CD14-positive monocyte (primary cell): ENCODE measurements at regions not wholly inside any gene's neighbourhood (a gene's known extent, or its start where the extent isn't known, plus 50 kb on each side); places are given as distances from the start of the nearest gene placed in this dataset.

Experiments used
- DNase-seq, 3 donors: peaks; one replicate each; pipeline ENCODE4 v3.0.0-alpha.2; 2011 to 2022
- H2AFZ ChIP-seq: 2 replicates; pipeline ENCODE4 v1.6.0; 2012; ENCODE audit warnings: mild to moderate bottlenecking, low read depth, low read length, inconsistent platforms; ENCODE audit not compliant: insufficient read depth, poor library complexity, severe bottlenecking
- H3K27ac ChIP-seq, 2 donors: 1 replicate in 1 of 2; 2 replicates in 1 of 2; pipeline ENCODE4 v1.5.1; 2012 to 2013; ENCODE audit warnings: low read length in 2 of 2, control low read depth in 1 of 2, inconsistent platforms in 1 of 2, low read depth in 1 of 2, mild to moderate bottlenecking in 1 of 2
- H3K27me3 ChIP-seq, 2 donors: one replicate each; pipeline versions ENCODE4 v1.6.0 to v1.6.1; 2011 to 2013; ENCODE audit warnings: low read length in 2 of 2; ENCODE audit not compliant: control insufficient read depth in 2 of 2, insufficient read depth in 2 of 2
- H3K36me3 ChIP-seq, 2 donors: replicated peaks in 1 of 2; 1 replicate in 1 of 2; 2 replicates in 1 of 2; pipeline versions ENCODE4 v1.5.1 to v1.6.1; 2012 to 2013; ENCODE audit warnings: low read length in 2 of 2, control low read depth in 1 of 2, inconsistent platforms in 1 of 2, mild to moderate bottlenecking in 1 of 2; ENCODE audit not compliant: insufficient read depth in 2 of 2, control insufficient read depth in 1 of 2
- H3K4me1 ChIP-seq, 2 donors: 1 replicate in 1 of 2; 2 replicates in 1 of 2; pipeline versions ENCODE4 v1.5.1 to v1.6.1; 2012 to 2013; ENCODE audit warnings: low read length in 2 of 2, control low read depth in 1 of 2, inconsistent platforms in 1 of 2, mild to moderate bottlenecking in 1 of 2, moderate library complexity in 1 of 2; ENCODE audit not compliant: insufficient read depth in 2 of 2, control insufficient read depth in 1 of 2
- H3K4me2 ChIP-seq: replicated peaks from 2 replicates; pipeline ENCODE3; 2012; ENCODE audit warnings: low read length, moderate library complexity, mild to moderate bottlenecking; ENCODE audit not compliant: poor library complexity, severe bottlenecking; ENCODE audit errors: extremely low read depth
- H3K4me3 ChIP-seq, 3 experiments: fragments of 200-600 bp in 1 of 3; sonication (generic) in 1 of 3; replicated peaks in 1 of 3; 1 replicate in 2 of 3; 2 replicates in 1 of 3; pipeline ENCODE4 v1.5.1; 2011 to 2013; ENCODE audit warnings: low read length in 3 of 3, mild to moderate bottlenecking in 3 of 3, control low read depth in 2 of 3, low read depth in 2 of 3, inconsistent platforms in 1 of 3, moderate library complexity in 1 of 3
- H3K79me2 ChIP-seq: 2 replicates; pipeline ENCODE4 v1.6.0; 2012; ENCODE audit warnings: mild to moderate bottlenecking, control low read depth, inconsistent platforms, low read length, moderate library complexity; ENCODE audit not compliant: insufficient read depth
- H3K9ac ChIP-seq: 2 replicates; pipeline ENCODE4 v1.6.0; 2017; ENCODE audit warnings: low read length, mild to moderate bottlenecking; ENCODE audit not compliant: insufficient read depth, poor library complexity, severe bottlenecking
- H3K9me3 ChIP-seq, 2 donors: replicated peaks in 1 of 2; 1 replicate in 1 of 2; 2 replicates in 1 of 2; pipeline versions ENCODE4 v1.5.1 to v1.6.1; 2012 to 2013; ENCODE audit warnings: low read length in 2 of 2, control low read depth in 1 of 2; ENCODE audit not compliant: control insufficient read depth in 1 of 2, insufficient read depth in 1 of 2
- H4K20me1 ChIP-seq: 2 replicates; pipeline ENCODE4 v1.6.0; 2012; ENCODE audit warnings: mild to moderate bottlenecking, low read length, control low read depth, moderate library complexity; ENCODE audit not compliant: insufficient read depth
- H3K27ac Mint-ChIP-seq, 7 donors: one replicate each; pipeline ENCODE4 v1.8.0; 2020; ENCODE audit warnings: mild to moderate bottlenecking in 7 of 7, mixed read lengths in 7 of 7, moderate library complexity in 6 of 7, inconsistent platforms in 2 of 7
- H3K27me3 Mint-ChIP-seq, 3 donors: one replicate each; pipeline ENCODE4 v1.8.0; 2021 to 2022; ENCODE audit warnings: low read depth in 3 of 3, mild to moderate bottlenecking in 3 of 3, mixed read lengths in 3 of 3, moderate library complexity in 3 of 3, inconsistent platforms in 1 of 3
- H3K36me3 Mint-ChIP-seq, 2 donors: one replicate each; pipeline ENCODE4 v1.8.0; 2020; ENCODE audit warnings: mixed read lengths in 2 of 2, inconsistent platforms in 1 of 2, mild to moderate bottlenecking in 1 of 2
- H3K4me1 Mint-ChIP-seq: one replicate; pipeline ENCODE4 v1.8.0; 2020; ENCODE audit warnings: mild to moderate bottlenecking, mixed read lengths
- H3K4me3 Mint-ChIP-seq, 2 donors: one replicate each; pipeline ENCODE4 v1.8.0; 2020; ENCODE audit warnings: mild to moderate bottlenecking in 2 of 2, mixed read lengths in 2 of 2, moderate library complexity in 1 of 2
- H3K9me3 Mint-ChIP-seq, 7 donors: one replicate each; pipeline ENCODE4 v1.8.0; 2020 to 2022; ENCODE audit warnings: mixed read lengths in 7 of 7, mild to moderate bottlenecking in 6 of 7, moderate library complexity in 6 of 7, inconsistent platforms in 2 of 7
- CTCF ChIP-seq: fragments of 200-600 bp; IDR thresholded peaks from one replicate; pipeline ENCODE4 v1.8.0; 2022; ENCODE audit warnings: antibody characterized with exemption, mild to moderate bottlenecking
- WGBS: methylation state at CpG from one replicate; pipeline ENCODE4 v1.1.5; 2013; ENCODE audit warnings: missing lambda C conversion rate; ENCODE audit not compliant: insufficient coverage; 5-methylcytosine and 5-hydroxymethylcytosine counted together
- intact Hi-C, 2 donors: fragments of 100-400 bp; cut with micrococcal nuclease; formaldehyde crosslinking; loops; one replicate each; pipeline versions ENCODE4 v1.15.0 to v1.15.1; 2023

GRCh38 chr6:156359912-156360311 lies 417.3 kb upstream of the ARID1B start:
- TF ChIP-seq CTCF: no peak
- no peak overlapping the region for H3K27ac Mint-ChIP-seq

GRCh38 chr6:156352861-156353260 lies 424.3 kb upstream of the ARID1B start:
- H3K9me3 Mint-ChIP-seq: peaks cover 6 to 13% (median 9%) of the 10 kb centered on the region in 7 donors
- DNase-seq: no peak
- H2AFZ ChIP-seq: no peak overlapping the region
- H3K9me3 ChIP-seq: no peaks in the 10 kb centered on the region
- no peak overlapping the region for H3K4me2 ChIP-seq
- H3K4me1 Mint-ChIP-seq: peaks cover 14% of the 10 kb centered on the region
- H3K4me1 ChIP-seq: peaks cover 13% of the 10 kb centered on the region in 2 donors
- H3K36me3 ChIP-seq: no peaks in the 10 kb centered on the region
- TF ChIP-seq CTCF: no peak
- H3K4me3 ChIP-seq: no peak overlapping the region
- H4K20me1 ChIP-seq: no peaks in the 10 kb centered on the region
- H3K79me2 ChIP-seq: no peaks in the 10 kb centered on the region
- H3K4me3 Mint-ChIP-seq: no peak overlapping the region
- no peak overlapping the region for H3K27ac Mint-ChIP-seq
- no peaks in the 10 kb centered on the region for H3K27me3 ChIP-seq
- H3K27me3 Mint-ChIP-seq: peaks cover 0 to 3% (median 2%) of the 10 kb centered on the region in 3 donors
- H3K27ac ChIP-seq: no peak overlapping the region
- no peaks in the 10 kb centered on the region for H3K36me3 Mint-ChIP-seq
- no peak overlapping the region for H3K9ac ChIP-seq
- intact Hi-C loops: no loop called here

More at GRCh38 chr6:156359912-156360311, 417.3 kb upstream of the ARID1B start:
- Histone ChIP-seq H2AFZ (no peak overlapping the region), H4K20me1 (no peaks in the 10 kb centered on the region), H3K9ac (no peak overlapping the region), H3K4me3 (no peak overlapping the region), H3K4me1 (no peaks in the 10 kb centered on the region), H3K9me3 (peaks cover 0 to 13% of the 10 kb centered on the region in 2 donors), H3K27ac (no peak overlapping the region), H3K4me2 (no peak overlapping the region), H3K79me2 (no peaks in the 10 kb centered on the region), H3K36me3 (no peaks in the 10 kb centered on the region), H3K27me3 (no peaks in the 10 kb centered on the region)
- H3K36me3 Mint-ChIP-seq: no peaks in the 10 kb centered on the region
- intact Hi-C loops: no loop called here
- H3K4me1 Mint-ChIP-seq: no peaks in the 10 kb centered on the region
- H3K4me3 Mint-ChIP-seq: no peak overlapping the region
- DNase-seq: no peak
- H3K27me3 Mint-ChIP-seq: peaks cover 0 to 2% (median 0%) of the 10 kb centered on the region in 3 donors
- peaks cover 10 to 29% (median 24%) of the 10 kb centered on the region in 7 donors for H3K9me3 Mint-ChIP-seq
- WGBS: 97% methylated on average over 10 of the region's 12 CpGs
